GM18868 (cell line): ENCODE measurements at regions not wholly inside any gene's neighbourhood (a gene's known extent, or its start where the extent isn't known, plus 50 kb on each side); places are given as distances from the start of the nearest gene placed in this dataset.
A peak's percentile ranks its signal among the peaks of the same experiment; 100 is the strongest.

Source experiments
- ATAC-seq: cut with Tn5 transposase; IDR thresholded peaks from one replicate; pipeline ENCODE4 v1.9.1; 2021; ENCODE audit warnings: mild to moderate bottlenecking, moderate library complexity; ENCODE audit not compliant: unreplicated experiment

- ATAC-seq: no peak
Measured at GRCh38 chr13:72126424-72126823, 259.4 kb upstream of the DACH1 start.

GRCh38 chr13:72125561-72125960 lies 258.6 kb upstream of the DACH1 start:
- no peak for ATAC-seq

GRCh38 chr13:72122661-72123255 lies 255.8 kb upstream of the DACH1 start:
- no peak for ATAC-seq

GRCh38 chr13:72121466-72121865 lies 254.5 kb upstream of the DACH1 start:
- no peak for ATAC-seq

DNA sequence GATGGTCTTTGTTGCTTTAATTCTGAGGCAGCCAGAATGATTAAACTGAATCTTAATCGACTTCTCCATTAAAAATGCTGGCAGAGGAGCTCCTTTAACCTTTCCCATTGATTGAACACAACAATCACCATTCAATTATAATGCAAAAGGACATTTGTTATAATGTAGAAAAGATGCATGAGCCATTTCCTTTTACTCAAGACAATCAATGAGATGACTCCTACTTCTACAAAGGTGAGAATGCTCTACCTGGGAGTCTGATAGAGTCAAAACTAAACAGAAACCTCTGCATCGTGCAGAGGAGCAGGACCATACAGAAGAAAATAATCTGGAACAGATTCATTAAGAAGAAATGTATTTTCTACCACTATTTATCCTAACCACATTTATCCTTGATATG lies 253.6 kb upstream of the DACH1 start:
- ATAC-seq: no peak

DNA sequence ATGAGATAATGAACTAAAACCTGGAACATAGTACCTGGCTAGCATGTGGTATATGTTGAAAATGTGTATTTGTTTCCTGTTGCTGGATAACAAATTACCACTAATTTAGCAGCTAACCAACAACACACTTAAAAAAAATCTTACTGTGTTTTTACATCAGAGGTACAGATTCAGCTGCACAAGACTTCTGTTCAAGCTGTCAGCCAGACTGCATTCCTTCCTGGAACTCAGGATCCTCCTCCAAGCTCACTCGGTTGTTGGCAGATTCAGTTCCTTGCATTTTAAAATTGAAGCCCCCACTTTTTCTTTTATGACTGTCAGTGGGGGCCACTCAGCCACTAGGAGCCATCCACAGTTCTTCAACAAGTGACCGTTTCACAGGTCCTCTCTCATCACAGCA lies 246.9 kb upstream of the DACH1 start:
- no peak for ATAC-seq

DNA sequence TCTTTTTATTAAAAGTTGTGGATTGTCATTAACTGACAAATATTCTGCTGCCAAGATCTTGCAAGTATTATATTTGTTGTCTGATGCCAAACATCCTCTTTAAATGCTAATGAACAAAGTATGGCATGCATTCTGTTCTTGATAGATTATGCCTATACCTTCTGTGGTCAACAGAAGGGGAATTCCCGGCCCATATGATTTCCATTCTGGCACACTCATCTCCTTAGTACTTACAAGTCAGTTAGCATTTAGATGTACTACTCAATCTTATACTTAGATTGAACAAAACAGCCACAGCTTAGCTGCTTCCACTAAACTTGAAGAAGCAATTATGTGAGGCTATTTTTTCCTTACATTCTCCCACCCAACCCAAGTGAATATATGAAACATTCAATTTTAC lies 246.1 kb upstream of the DACH1 start:
- ATAC-seq: peak; percentile 54

GRCh38 chr13:72112216-72112615 lies 245.2 kb upstream of the DACH1 start:
- no peak for ATAC-seq

- ATAC-seq: no peak
Measured at GRCh38 chr13:72109863-72110262, 242.9 kb upstream of the DACH1 start.

- ATAC-seq: no peak
Measured at GRCh38 chr13:72104656-72105180, 237.7 kb upstream of the DACH1 start.

DNA sequence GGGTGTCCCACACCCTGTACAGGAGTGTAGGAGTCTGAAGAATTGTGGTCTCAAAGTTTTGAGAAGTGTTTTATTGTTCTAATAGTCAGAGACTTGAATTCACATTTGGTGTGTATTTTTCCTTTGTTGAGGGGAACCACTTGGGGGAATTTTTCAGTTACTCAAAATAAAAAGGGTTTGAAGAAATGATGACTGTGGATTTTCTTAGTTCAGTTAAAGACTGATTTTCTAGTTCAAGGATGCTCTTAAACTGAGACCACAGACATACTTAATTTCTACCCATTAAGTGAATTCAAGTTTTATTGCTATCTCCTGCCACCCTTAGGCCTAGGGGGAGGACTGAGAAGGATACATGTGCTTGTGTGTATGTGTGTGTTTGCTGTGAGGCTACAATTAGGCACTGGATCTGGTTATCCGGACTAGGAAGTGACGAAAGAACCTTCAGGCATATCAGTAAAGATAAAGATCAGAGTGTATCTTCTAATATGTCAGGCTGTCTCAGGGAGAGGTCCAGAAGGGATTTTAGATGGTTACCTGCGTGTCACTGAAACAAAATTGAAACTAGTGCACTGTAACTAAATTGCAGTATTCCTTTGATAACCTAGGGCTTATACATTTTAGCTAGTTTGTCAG lies 234.9 kb upstream of the DACH1 start:
- ATAC-seq: no peak

DNA sequence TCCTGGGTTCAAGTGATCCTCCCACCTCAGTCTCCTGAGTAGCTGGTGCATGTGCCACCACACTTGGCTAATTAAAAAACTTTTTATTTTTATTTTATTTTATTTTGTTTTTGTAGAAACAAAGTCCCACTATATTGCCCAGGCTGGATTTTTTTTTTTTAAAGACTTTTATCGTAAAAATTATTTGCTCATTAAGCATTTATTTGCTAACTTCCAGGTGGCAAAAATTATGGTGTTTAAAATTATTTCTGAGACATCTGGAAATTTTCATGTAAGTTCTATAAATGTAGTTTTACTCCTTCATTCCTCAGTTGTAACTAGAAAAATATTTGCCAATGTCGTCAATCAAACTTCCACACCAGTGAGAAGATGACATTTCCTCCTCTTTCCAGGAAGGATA lies 233.3 kb upstream of the DACH1 start:
- no peak for ATAC-seq

- no peak for ATAC-seq
Measured at GRCh38 chr13:72097568-72097967, 230.6 kb upstream of the DACH1 start.

GRCh38 chr13:72093262-72093661 lies 226.3 kb upstream of the DACH1 start:
- ATAC-seq: no peak

- no peak for ATAC-seq
Measured at GRCh38 chr13:72074663-72075062, 207.7 kb upstream of the DACH1 start.

- no peak for ATAC-seq
Measured at GRCh38 chr13:72072261-72072660, 205.3 kb upstream of the DACH1 start.

DNA sequence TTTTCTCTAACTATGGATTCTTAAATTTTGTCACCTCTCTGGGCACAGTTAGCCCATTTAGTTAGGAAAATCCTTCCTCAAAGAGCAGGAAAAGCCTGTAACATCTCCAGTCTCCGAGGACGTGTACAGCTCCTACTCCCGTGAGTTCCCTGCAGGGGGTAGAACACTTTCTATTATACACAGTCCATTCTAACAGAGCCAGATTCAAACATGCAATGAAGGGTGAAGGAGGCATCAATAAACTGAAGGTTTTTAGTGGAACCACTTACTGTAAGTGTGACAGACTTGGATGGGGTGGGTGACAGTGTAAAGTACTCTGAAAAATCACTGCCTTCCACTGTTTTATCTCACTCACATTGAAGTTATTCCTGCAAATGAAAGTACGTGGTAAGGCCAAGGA lies 204.7 kb upstream of the DACH1 start:
- ATAC-seq: no peak

- no peak for ATAC-seq
Measured at GRCh38 chr13:72062566-72062965, 195.6 kb upstream of the DACH1 start.

GRCh38 chr13:72061613-72062012 lies 194.6 kb upstream of the DACH1 start:
- ATAC-seq: no peak

DNA sequence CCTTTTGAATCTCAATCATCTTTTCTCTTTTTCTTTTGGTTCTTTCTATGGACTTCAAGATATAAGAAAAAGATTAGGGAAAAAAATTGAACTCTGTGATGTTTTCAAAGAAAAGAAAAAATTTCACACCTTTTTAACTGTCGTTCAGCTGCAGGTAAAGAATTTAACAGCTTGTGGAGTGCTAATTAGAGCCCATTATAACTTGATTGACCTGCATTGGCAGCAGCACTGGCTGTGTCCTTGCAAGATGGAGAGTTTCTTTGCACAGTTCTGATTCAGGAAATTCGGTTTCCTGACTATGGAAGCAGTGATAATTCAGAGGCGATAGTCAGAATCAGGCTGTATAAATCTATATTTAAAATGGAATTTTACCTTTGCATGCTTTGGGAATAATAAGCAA lies 183.2 kb upstream of the DACH1 start:
- ATAC-seq: no peak

DNA sequence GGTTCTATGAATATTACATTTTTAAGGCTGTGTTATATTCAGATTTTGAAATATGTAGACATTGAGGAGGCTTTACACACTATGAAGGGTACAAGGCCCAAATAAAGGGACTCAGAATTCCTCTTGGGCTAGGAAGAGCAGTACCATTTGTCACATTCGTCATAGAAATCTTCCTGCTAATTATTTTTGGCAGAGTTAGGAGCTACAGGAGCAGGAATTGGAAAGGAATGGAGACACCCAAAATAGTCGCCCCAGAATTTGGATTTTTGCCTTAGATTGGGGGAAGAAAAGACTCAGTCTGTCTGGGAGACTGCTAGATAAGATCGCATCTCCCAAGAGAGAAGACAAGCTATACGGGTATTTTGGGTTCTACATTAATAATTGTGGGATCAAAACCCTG lies 176.4 kb upstream of the DACH1 start:
- ATAC-seq: no peak

GRCh38 chr13:72041165-72041564 lies 174.2 kb upstream of the DACH1 start:
- no peak for ATAC-seq

GRCh38 chr13:72039126-72039525 lies 172.1 kb upstream of the DACH1 start:
- no peak for ATAC-seq
